NT2/D1 (cell line): ENCODE measurements at regions not wholly inside any gene's neighbourhood (a gene's known extent, or its start where the extent isn't known, plus 50 kb on each side); places are given as distances from the start of the nearest gene placed in this dataset.

Source experiments
- DNase-seq: peaks from one replicate; pipeline ENCODE4 v3.0.0-alpha.2; 2011; ENCODE audit warnings: low read depth, low spot score
- H3K27me3 ChIP-seq: 2 replicates; pipeline ENCODE4 v1.6.0; 2011; ENCODE audit warnings: mild to moderate bottlenecking; ENCODE audit not compliant: insufficient read length, insufficient read depth
- H3K36me3 ChIP-seq: 2 replicates; pipeline ENCODE4 v1.6.1; 2011; ENCODE audit warnings: mild to moderate bottlenecking, low read length, mixed read lengths; ENCODE audit not compliant: insufficient read depth, insufficient read length
- H3K4me1 ChIP-seq: 2 replicates; pipeline ENCODE4 v1.5.1; 2011; ENCODE audit not compliant: insufficient read depth, insufficient read length
- H3K4me3 ChIP-seq: 2 replicates; pipeline ENCODE4 v1.5.1; 2011; ENCODE audit warnings: low read depth; ENCODE audit not compliant: insufficient read length
- H3K9ac ChIP-seq: 2 replicates; pipeline ENCODE4 v1.6.0; 2011; ENCODE audit warnings: low read depth; ENCODE audit not compliant: insufficient read length
- H3K9me3 ChIP-seq: 2 replicates; pipeline ENCODE4 v1.5.1; 2011; ENCODE audit warnings: mild to moderate bottlenecking, low read length; ENCODE audit not compliant: insufficient read depth
- SUZ12 ChIP-seq: IDR thresholded peaks from 2 replicates; pipeline ENCODE4 v1.6.1; 2011; ENCODE audit not compliant: insufficient read length, insufficient read depth; ENCODE audit errors: extremely low read depth
- YY1 ChIP-seq: IDR thresholded peaks from 2 replicates; pipeline ENCODE4 v1.6.1; 2011; ENCODE audit not compliant: insufficient read length, insufficient read depth
- ZNF274 ChIP-seq: IDR thresholded peaks from 2 replicates; pipeline ENCODE4 v1.6.1; 2011; ENCODE audit warnings: mild to moderate bottlenecking, low read depth, low read length

DNA sequence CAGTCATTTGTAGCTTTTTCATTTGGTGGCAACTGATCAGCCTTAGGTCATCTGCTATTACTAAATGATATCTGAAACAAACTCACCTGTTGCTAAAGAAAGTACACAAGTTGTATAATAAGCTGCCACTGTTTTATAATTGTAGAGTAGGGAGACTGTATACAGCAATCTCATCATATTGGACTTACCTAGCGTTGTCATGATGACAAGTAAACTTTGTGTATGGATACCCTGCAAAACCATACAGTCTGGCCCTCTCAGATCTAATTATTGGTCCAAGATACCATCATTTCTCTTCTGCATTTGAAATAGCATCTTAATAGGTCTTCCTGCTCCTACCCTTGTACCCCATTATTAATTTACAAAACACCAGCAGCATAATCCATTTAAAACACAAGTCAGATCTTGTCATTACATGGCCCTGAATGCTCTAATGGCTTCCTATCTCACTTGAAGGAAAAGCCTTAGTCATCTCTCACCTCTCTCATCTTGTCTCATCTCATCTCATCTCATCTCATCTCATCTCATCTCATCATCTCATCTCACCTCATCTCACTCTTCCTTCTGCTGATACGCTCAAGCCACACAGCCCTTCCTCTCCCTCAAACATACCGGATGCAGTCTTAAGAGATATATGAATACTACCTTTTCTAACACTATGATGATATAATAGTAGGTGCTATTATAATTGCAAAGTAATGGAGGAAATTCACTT, 540.6 kb downstream of the MDFIC start:
- no peak for TF ChIP-seq ZNF274
- TF ChIP-seq SUZ12 = no peak
- no peak for TF ChIP-seq YY1
- Histone ChIP-seq H3K36me3 (no peaks in the 10 kb centered on the region), H3K27me3 (no peaks in the 10 kb centered on the region), H3K4me1 (no peaks in the 10 kb centered on the region), H3K9me3 (no peaks in the 10 kb centered on the region), H3K4me3 (no peak overlapping the region), H3K9ac (no peak overlapping the region)
- no peak for DNase-seq

DNA sequence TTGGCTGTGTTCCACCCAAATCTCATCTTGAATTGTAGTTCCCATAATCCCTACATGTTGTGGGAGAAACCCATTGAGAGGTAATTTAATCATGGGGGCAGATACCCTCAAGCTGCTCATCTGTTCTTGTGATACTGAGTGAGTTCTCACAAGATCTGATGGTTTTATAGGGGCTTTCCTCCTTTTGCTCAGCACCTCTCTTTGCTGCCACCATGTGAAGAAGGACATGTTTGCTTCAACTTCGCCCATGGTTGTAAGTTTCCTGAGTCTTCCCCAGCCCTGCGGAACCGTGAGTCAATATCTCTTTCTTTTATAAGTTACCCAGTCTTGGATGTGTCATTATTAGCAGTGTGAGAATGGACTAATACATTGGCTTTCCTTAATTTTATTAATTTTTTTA, 527.8 kb downstream of the MDFIC start:
- H3K36me3 ChIP-seq = no peaks in the 10 kb centered on the region
- H3K4me1 ChIP-seq = no peaks in the 10 kb centered on the region
- no peak overlapping the region for H3K4me3 ChIP-seq
- H3K9ac ChIP-seq = no peak overlapping the region
- DNase-seq = no peak
- H3K9me3 ChIP-seq = no peaks in the 10 kb centered on the region
- TF ChIP-seq ZNF274 = no peak
- no peak for TF ChIP-seq SUZ12
- no peak for TF ChIP-seq YY1
- no peaks in the 10 kb centered on the region for H3K27me3 ChIP-seq

DNA sequence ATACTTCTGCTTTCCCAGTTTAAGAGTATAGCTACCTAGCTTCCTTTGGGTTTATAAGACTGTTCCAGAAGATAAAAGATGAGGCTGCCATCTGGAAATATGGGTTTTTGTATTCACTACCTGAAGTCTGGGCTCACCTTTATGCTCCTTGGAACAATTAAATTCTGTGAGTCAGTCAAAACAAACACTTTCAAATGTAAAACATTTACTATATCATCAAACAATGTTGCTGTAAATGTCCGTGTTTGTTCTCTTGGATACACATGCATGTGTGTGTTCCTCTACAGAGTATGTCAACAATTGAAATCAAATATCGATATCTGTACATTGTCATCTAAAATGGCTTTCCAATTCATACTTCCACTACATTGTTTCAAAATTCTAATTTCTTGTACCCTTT, 525.6 kb downstream of the MDFIC start:
- no peak for DNase-seq
- Histone ChIP-seq H3K9ac (no peak overlapping the region), H3K36me3 (no peaks in the 10 kb centered on the region), H3K4me3 (no peak overlapping the region), H3K27me3 (no peaks in the 10 kb centered on the region), H3K4me1 (no peaks in the 10 kb centered on the region), H3K9me3 (no peaks in the 10 kb centered on the region)
- TF ChIP-seq SUZ12 (no peak), YY1 (no peak), ZNF274 (no peak)

DNA sequence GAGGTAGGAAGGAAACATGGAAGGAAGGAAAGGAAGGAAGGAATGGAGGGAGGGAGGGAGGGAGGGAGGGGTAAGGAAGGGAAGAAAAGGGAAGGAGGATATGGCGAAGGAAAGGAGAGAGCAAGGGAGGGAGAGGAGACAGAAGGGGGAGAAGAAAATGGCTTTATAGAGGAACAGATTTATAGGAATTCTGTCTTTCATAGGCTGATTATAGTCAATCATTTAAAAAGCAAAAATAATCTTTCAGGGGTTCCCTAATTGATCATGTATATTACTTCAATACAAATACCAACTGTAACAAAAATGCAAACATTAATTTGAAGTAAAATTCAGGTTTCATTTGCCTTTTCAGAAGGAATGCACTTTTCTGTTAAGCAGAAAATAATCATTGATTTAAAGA, 519.1 kb downstream of the MDFIC start:
- no peak overlapping the region for H3K4me3 ChIP-seq

DNA sequence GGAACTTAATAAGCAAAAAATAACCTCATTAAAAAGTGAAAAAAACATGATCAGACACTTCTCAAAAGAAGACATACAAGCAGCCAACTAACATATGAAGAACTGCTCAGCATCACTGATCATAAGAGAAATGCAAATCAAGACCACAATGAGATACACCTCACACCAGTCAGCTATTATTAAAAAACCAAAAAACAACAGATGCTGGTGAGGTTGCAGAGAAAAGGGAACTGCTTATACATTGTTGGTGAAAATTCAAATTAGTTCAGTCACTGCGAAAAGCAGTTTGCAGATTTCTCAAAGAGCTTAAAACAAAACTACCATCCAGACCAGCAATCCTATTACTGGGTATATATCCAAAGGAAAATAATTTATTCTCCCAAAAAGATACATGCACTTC, 513.3 kb downstream of the MDFIC start:
- no peaks in the 10 kb centered on the region for H3K27me3 ChIP-seq
- DNase-seq = no peak
- H3K36me3 ChIP-seq = no peaks in the 10 kb centered on the region
- no peaks in the 10 kb centered on the region for H3K4me1 ChIP-seq
- H3K9ac ChIP-seq = no peak overlapping the region
- H3K4me3 ChIP-seq = no peak overlapping the region
- no peaks in the 10 kb centered on the region for H3K9me3 ChIP-seq
- no peak for TF ChIP-seq SUZ12
- no peak for TF ChIP-seq ZNF274
- TF ChIP-seq YY1 = no peak

More for the DNA sequence above, 519.1 kb downstream of the MDFIC start:
- Histone ChIP-seq H3K4me1 (no peaks in the 10 kb centered on the region), H3K9ac (no peak overlapping the region), H3K9me3 (no peaks in the 10 kb centered on the region), H3K27me3 (no peaks in the 10 kb centered on the region), H3K36me3 (no peaks in the 10 kb centered on the region)
- DNase-seq = no peak
- no peak for TF ChIP-seq SUZ12
- TF ChIP-seq YY1 = no peak
- TF ChIP-seq ZNF274 = no peak

DNA sequence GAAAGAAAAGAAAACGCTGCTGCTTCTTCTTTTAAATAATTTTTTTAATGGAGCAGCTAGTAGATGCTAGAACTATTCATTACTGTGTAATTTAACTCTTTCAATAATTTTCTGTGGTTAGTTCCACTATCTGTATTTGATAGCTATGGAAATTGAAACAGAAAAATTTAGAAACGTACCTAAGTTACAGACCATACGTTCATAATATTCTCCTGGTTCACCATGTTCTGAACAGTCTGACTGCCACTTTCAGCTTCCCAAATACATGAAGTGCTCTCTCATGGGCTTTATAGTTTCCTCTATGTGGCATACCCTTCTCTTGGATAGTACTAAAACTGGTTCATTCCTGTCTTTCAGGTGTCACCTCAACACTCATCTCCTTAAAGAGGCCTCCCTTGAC, 508.0 kb downstream of the MDFIC start:
- Histone ChIP-seq H3K9ac (no peak overlapping the region), H3K27me3 (no peaks in the 10 kb centered on the region), H3K4me3 (no peak overlapping the region), H3K9me3 (no peaks in the 10 kb centered on the region), H3K4me1 (no peaks in the 10 kb centered on the region), H3K36me3 (no peaks in the 10 kb centered on the region)
- TF ChIP-seq YY1 (no peak), ZNF274 (no peak), SUZ12 (no peak)
- no peak for DNase-seq

DNA sequence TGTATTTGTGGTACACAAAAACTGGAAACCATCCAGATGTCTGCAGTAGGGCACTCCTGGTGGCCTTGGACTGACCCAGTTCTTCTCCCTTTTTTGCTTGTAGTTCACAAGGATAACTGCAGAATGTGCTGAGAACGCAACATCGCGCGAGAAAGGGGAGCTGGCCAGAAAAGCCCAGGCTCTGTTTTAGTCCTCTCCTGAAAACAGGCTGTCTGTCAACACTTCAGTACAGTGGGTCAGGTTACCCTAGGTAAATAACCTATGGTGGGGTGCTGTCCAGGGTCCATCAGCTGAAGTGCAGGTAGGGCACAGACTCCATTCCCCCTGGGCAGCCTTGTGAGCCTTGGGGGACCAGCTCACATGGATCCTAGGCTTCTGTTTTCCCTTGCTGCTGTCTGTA, 495.8 kb downstream of the MDFIC start:
- Histone ChIP-seq H3K9me3 (no peaks in the 10 kb centered on the region), H3K4me1 (no peaks in the 10 kb centered on the region), H3K36me3 (no peaks in the 10 kb centered on the region), H3K9ac (no peak overlapping the region), H3K27me3 (no peaks in the 10 kb centered on the region), H3K4me3 (no peak overlapping the region)
- no peak for DNase-seq
- TF ChIP-seq YY1 (no peak), ZNF274 (no peak), SUZ12 (no peak)

DNA sequence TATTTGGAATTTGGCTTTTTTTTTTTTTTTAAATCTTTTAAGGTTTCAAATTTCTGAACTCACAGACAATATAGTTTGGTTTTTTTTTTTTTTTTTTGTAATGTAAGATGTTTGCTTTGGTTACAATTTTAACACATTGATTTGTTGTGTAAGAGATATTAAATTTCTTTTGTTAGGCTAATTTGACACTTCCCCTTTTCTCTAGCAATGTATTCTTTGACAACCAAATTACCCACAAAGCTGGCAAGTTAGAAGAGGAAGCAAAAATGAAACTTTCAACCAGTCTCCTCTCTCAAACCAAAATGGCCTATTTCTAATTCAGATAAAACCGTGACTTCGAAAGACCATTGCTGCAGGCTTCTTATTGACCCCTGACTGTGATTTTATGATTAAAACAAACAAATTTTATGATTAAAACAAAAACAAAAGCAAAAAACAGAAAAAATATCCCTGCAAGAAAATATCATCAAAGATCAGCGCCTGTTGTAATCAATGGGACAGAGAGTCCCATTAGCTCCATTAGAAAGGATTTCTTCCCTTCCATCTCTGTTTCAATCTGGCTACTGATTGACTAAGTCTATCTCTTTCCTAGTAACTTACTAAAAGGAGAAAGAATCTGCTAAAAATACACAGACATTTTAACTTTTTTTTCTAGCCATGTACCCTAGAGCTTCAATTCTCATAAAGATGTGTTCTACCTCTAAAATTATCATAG, 489.2 kb downstream of the MDFIC start:
- H3K4me3 ChIP-seq = no peak overlapping the region
- no peaks in the 10 kb centered on the region for H3K9me3 ChIP-seq
- no peaks in the 10 kb centered on the region for H3K4me1 ChIP-seq
- TF ChIP-seq ZNF274 (no peak), SUZ12 (no peak), YY1 (no peak)
- H3K36me3 ChIP-seq = no peaks in the 10 kb centered on the region
- H3K27me3 ChIP-seq = no peaks in the 10 kb centered on the region
- no peak for DNase-seq
- H3K9ac ChIP-seq = no peak overlapping the region
